Common myeloid progenitor, CD34-positive (primary cell): ENCODE measurements at regions not wholly inside any gene's neighbourhood (a gene's known extent, or its start where the extent isn't known, plus 50 kb on each side); places are given as distances from the start of the nearest gene placed in this dataset.

Experiments
- CTCF ChIA-PET: fragments of 350-600 bp; sonication (Branson Sonifier 250); formaldehyde crosslinking; loops from one replicate; lab custom pipeline; 2021; ENCODE audit warnings: antibody characterized with exemption; lab: Charles Lee
- POLR2A ChIA-PET: fragments of 350-600 bp; sonication (Branson Sonifier 250); formaldehyde crosslinking; loops from one replicate; lab custom pipeline; 2021; ENCODE audit warnings: antibody characterized with exemption; lab: Charles Lee
- DNase-seq, 3 donors: peaks; one replicate each; pipeline versions ENCODE4 v3.0.0 to v3.0.0-alpha.2; 2013
- H3K27ac ChIP-seq, 2 experiments: 1 replicate in 1 of 2; 2 replicates in 1 of 2; pipeline ENCODE4 v1.7.0; 2013; ENCODE audit warnings: inconsistent platforms in 2 of 2, low read length in 2 of 2, mild to moderate bottlenecking in 2 of 2, low read depth in 1 of 2, moderate library complexity in 1 of 2; ENCODE audit not compliant: severe bottlenecking in 2 of 2, insufficient read depth in 1 of 2, poor library complexity in 1 of 2
- H3K27me3 ChIP-seq, 5 experiments: replicated peaks in 2 of 5; 1 replicate in 3 of 5; 2 replicates in 2 of 5; pipeline versions ENCODE4 v1.6.1 to v1.7.0; 2013; ENCODE audit warnings: low read length in 4 of 5, mild to moderate bottlenecking in 2 of 5, moderate library complexity in 2 of 5, inconsistent platforms in 1 of 5; ENCODE audit not compliant: insufficient read depth in 5 of 5, control insufficient read depth in 4 of 5
- H3K36me3 ChIP-seq, 4 experiments: 1 replicate in 2 of 4; 2 replicates in 2 of 4; pipeline versions ENCODE4 v1.6.1 to v1.7.0; 2013; ENCODE audit warnings: low read length in 3 of 4, control low read depth in 1 of 4, mild to moderate bottlenecking in 1 of 4; ENCODE audit not compliant: control insufficient read depth in 4 of 4, insufficient read depth in 4 of 4
- H3K4me1 ChIP-seq, 4 experiments: 1 replicate in 3 of 4; 2 replicates in 1 of 4; pipeline versions ENCODE4 v1.6.1 to v1.7.1; 2013; ENCODE audit warnings: low read length in 3 of 4, mild to moderate bottlenecking in 3 of 4, control low read depth in 1 of 4, inconsistent platforms in 1 of 4, moderate library complexity in 1 of 4; ENCODE audit not compliant: control insufficient read depth in 4 of 4, insufficient read depth in 4 of 4; ENCODE audit errors: control extremely low read depth in 1 of 4
- H3K4me3 ChIP-seq, 7 experiments: 1 replicate in 4 of 7; 2 replicates in 3 of 7; pipeline versions ENCODE4 v1.5.1 to v1.7.0; 2013; ENCODE audit warnings: mild to moderate bottlenecking in 7 of 7, low read length in 6 of 7, moderate library complexity in 6 of 7, inconsistent platforms in 2 of 7, low read depth in 2 of 7, control low read depth in 1 of 7; ENCODE audit not compliant: insufficient read depth in 4 of 7, control insufficient read depth in 1 of 7; ENCODE audit errors: extremely low read depth in 1 of 7
- H3K9me3 ChIP-seq, 5 experiments: 1 replicate in 4 of 5; 2 replicates in 1 of 5; pipeline versions ENCODE4 v1.6.1 to v1.7.1; 2013; ENCODE audit warnings: low read length in 4 of 5, mild to moderate bottlenecking in 2 of 5, inconsistent platforms in 1 of 5, low read depth in 1 of 5, moderate library complexity in 1 of 5; ENCODE audit not compliant: control insufficient read depth in 4 of 5, insufficient read depth in 2 of 5; ENCODE audit errors: control extremely low read depth in 1 of 5
- WGBS: methylation state at CpG from one replicate; pipeline ENCODE4 v1.1.5; 2013; ENCODE audit not compliant: insufficient coverage; 5-methylcytosine and 5-hydroxymethylcytosine counted together

DNA sequence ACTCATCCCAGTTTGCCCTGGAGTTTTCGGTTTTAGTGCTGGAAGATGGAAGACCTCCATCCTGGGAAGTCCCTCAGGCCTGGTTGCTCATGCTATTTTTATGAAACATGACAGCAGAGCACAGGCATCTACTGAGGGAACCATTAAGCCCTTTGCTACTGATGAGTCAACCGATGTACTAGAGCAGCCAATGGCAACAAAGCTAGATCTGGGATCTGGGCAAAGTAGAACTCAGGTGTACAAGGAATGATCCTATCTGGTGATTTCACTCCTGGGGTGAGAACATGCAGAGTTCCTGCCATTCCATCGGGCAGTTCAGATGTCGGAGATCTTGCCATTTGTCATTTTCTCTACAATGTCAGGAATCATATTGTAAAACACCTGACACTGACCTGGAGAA is 166.2 kb upstream of the NSMCE3 start:
- no peak for DNase-seq
- Histone ChIP-seq H3K4me1 (no peaks in the 10 kb centered on the region), H3K36me3 (no peaks in the 10 kb centered on the region), H3K27me3 (no peaks in the 10 kb centered on the region), H3K9me3 (no peaks in the 10 kb centered on the region), H3K4me3 (no peak overlapping the region), H3K27ac (no peak overlapping the region)
- CTCF ChIA-PET, result no interaction called here
- POLR2A ChIA-PET, result no interaction called here
- 95% methylated on average over 2 of the region's 4 CpGs for WGBS

DNA sequence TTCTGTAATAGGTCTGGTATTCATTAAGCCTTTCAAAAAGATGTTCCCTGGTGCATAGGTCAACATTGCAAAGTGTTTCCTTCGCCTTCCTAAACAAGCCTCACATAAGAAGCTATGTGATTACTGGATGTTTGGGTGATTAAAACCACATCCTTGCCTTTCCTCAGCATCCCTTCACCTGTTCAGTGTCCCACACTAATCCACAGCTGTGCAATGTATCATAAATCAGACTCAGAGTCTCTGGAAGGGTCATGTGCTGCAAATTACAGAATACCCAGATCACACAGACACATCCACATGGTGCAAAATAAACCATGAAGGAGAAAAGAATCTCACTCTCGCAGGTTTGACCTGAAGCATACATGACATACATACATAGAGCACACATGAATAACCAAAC is 164.7 kb upstream of the NSMCE3 start:
- no peak overlapping the region for H3K27ac ChIP-seq
- H3K4me1 ChIP-seq, result no peaks in the 10 kb centered on the region
- H3K36me3 ChIP-seq, result no peaks in the 10 kb centered on the region
- no peaks in the 10 kb centered on the region for H3K9me3 ChIP-seq
- ChIA-PET POLR2A (no interaction called here), CTCF (no interaction called here)
- no CpG with 5 or more reads among the region's 2 CpGs for WGBS
- no peaks in the 10 kb centered on the region for H3K27me3 ChIP-seq
- no peak for DNase-seq
- no peak overlapping the region for H3K4me3 ChIP-seq

DNA sequence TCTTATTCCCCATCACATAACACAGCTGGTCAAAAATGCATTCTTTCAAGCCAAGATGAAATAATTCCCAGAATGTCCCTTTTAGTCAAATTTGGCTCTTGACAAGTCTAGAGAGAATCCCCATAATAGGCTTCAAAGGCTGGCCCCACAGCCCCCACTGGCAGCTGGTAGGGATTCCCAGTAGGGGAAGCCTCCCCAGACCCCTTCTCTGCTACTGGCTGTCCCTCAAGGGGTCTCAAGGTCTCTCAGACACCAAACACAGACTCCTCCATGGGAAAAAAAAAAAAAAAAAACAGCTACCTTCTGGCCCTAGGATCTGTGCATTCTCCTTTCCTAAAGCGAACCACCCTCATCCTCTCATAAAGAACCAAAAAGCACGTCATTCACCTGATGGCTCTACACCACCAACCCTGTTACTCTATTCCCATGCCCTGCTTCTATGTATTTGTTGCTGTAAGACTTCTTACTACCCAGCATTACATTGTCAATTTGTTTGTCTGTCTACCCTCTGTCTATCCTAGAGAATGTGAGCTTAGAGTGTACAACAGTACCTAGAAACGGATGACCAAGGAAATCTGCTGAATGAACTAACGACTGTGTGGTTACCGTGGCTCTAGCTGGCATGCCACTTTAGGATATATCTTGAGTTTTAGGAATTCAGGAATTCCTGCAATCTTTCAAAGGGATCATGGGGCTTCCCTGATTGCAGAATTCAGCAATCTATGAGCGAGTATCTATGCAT is 164.1 kb upstream of the NSMCE3 start:
- ChIA-PET POLR2A (no interaction called here), CTCF (no interaction called here)
- H3K27me3 ChIP-seq, result no peaks in the 10 kb centered on the region
- no peak for DNase-seq
- no peak overlapping the region for H3K4me3 ChIP-seq
- H3K4me1 ChIP-seq, result no peaks in the 10 kb centered on the region
- WGBS, result 83% methylated on average over 6 of the region's 6 CpGs
- no peaks in the 10 kb centered on the region for H3K9me3 ChIP-seq
- no peaks in the 10 kb centered on the region for H3K36me3 ChIP-seq
- no peak overlapping the region for H3K27ac ChIP-seq

GRCh38 chr15:29433050-29433318 is 163.4 kb upstream of the NSMCE3 start:
- Histone ChIP-seq H3K4me1 (no peaks in the 10 kb centered on the region), H3K4me3 (no peak overlapping the region), H3K36me3 (no peaks in the 10 kb centered on the region), H3K27me3 (no peaks in the 10 kb centered on the region), H3K9me3 (no peaks in the 10 kb centered on the region), H3K27ac (no peak overlapping the region)
- DNase-seq, result no peak
- no CpG with 5 or more reads among the region's 2 CpGs for WGBS
- POLR2A ChIA-PET, result no interaction called here
- CTCF ChIA-PET, result no interaction called here

- CTCF ChIA-PET, result no interaction called here
- peaks cover 0 to 1% (median 0%) of the 10 kb centered on the region in 5 experiments for H3K9me3 ChIP-seq
- no peaks in the 10 kb centered on the region for H3K4me1 ChIP-seq
- DNase-seq, result no peak
- no peak overlapping the region for H3K4me3 ChIP-seq
- 100% methylated on average over 9 of the region's 11 CpGs for WGBS
- no peaks in the 10 kb centered on the region for H3K27me3 ChIP-seq
- no peak overlapping the region for H3K27ac ChIP-seq
- H3K36me3 ChIP-seq, result no peaks in the 10 kb centered on the region
- POLR2A ChIA-PET, result no interaction called here
These were observed 162.8 kb upstream of the NSMCE3 start for GRCh38 chr15:29432191-29433049.

- H3K27ac ChIP-seq, result no peak overlapping the region
- no peak overlapping the region for H3K4me3 ChIP-seq
- CTCF ChIA-PET, result no interaction called here
- no peaks in the 10 kb centered on the region for H3K27me3 ChIP-seq
- no peak for DNase-seq
- peaks cover 0 to 2% (median 0%) of the 10 kb centered on the region in 5 experiments for H3K9me3 ChIP-seq
- H3K36me3 ChIP-seq, result no peaks in the 10 kb centered on the region
- WGBS, result 98% methylated on average over 8 of the region's 10 CpGs
- POLR2A ChIA-PET, result no interaction called here
- no peaks in the 10 kb centered on the region for H3K4me1 ChIP-seq
These were observed 161.2 kb upstream of the NSMCE3 start for GRCh38 chr15:29430831-29431230.

DNA sequence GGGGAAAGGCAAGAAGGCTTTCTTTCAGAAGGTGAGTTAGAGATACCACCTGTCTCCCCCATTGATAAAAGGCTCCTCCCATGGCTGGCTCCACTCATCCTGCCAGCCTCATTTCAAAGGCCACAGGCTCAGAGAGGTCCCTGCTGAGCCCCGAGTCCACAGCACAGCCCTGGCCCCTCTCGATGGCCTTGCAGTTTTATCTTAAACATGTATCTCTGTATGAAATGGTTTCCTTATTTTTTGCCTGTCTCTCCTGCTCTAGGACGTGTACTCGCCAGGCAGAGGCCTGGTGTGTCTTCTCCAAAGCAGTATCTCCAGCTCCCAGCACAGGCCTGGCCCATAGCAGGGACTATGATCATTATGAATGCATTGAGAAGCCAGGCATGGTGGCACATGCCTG is 160.5 kb upstream of the NSMCE3 start:
- Histone ChIP-seq H3K4me3 (no peak overlapping the region), H3K27ac (no peak overlapping the region), H3K4me1 (no peaks in the 10 kb centered on the region), H3K27me3 (no peaks in the 10 kb centered on the region), H3K9me3 (peaks cover 0 to 2% (median 0%) of the 10 kb centered on the region in 5 experiments), H3K36me3 (no peaks in the 10 kb centered on the region)
- ChIA-PET POLR2A (no interaction called here), CTCF (no interaction called here)
- WGBS, result 100% methylated on average over 3 of the region's 4 CpGs
- DNase-seq, result no peak
